ENCODE measurements at regions not wholly inside any gene's neighbourhood (a gene's known extent, or its start where the extent isn't known, plus 50 kb on each side); places are given as distances from the start of the nearest gene placed in this dataset.

DNA sequence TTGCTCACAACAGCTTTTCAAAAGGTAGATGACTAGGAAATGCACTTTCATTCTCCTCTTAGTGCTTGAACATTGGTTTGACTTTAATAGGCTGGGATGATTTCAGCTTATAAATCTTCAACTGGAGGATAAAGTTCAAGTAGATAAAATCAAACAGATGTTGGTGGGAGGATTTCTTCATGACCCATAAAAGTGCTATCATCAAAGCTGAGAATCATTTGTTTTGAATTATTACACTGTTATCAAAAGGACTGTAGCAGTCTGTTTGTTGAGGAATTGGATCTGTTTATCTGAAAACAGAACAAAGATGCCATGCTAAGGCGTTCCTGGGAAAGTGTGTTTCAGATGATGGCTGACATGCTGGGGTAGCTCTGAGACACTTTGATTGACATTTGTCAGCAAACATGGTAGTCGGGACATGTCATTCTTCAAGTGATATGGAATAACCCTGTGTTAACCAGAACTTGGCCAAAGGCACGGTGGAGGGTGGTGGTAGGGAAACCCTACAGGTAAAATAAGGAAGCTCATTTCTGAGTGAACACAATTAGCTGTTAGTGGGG is 304.0 kb upstream of the PITX2 start:
- DNase-seq: no peak
- intact Hi-C loops (cut with DNase I): no loop called here
- ATAC-seq: no peak

DNA sequence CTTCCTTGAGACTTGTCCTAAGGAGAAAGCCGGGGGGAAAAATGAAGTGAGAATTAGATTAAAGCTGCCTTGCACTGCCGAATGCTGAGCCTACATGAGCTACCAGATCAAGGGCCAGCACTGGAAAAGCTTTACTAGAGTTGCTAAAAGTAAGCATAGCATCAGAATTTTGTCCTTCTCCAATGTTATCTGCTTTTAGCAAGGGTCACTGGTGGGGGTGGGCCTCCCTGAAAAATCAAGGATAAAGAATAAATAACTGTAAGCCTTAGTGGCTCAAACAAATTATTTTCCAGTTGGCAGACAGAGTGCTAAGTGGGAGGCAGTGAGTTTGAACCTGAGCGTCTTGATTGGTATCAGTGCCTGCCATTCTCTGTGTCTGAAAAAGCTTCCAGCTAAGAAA is 310.5 kb upstream of the PITX2 start:
- ATAC-seq (no peak), DNase-seq (no peak)
- intact Hi-C loops (cut with DNase I): no loop called here

DNA sequence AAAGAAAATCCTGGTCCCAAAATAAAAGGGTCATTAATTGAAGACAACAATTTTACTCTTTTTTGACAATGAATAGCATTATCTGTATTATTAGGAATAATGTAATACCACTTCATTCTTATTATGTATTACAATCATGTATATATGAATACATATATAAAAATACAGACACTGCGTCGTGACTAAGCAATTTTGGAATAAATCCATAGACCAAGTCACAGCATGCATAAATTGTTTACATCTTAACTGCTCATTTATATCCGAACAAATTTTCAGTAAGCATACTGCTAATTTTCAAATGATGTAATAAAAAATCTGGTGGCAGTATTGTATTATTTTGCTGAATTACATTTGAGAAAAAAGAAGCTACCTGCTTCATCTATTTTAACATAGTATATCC is 321.6 kb upstream of the PITX2 start:
- intact Hi-C loops (cut with DNase I): no loop called here
- ATAC-seq (no peak), DNase-seq (no peak)

DNA sequence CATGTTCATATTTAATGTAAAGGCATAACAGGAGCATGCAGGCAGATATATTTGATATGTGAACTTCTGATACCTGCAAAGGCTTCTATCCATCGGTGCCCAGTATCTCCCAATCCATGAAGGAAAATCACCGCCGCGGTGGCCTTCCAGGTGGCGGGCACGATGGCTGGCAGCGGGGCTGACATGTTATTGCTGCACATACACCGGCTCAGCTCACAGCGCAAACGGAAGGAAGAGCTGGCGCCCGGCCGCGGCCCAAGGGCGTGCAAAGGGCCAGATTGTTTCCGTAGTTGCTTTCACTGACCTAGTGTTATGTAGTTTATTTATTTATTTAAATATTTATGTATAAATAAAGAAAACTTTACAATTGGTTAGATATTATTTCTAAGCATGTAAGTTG is 322.7 kb upstream of the PITX2 start:
- intact Hi-C loops (cut with DNase I): no loop called here
- ATAC-seq: no peak

DNA sequence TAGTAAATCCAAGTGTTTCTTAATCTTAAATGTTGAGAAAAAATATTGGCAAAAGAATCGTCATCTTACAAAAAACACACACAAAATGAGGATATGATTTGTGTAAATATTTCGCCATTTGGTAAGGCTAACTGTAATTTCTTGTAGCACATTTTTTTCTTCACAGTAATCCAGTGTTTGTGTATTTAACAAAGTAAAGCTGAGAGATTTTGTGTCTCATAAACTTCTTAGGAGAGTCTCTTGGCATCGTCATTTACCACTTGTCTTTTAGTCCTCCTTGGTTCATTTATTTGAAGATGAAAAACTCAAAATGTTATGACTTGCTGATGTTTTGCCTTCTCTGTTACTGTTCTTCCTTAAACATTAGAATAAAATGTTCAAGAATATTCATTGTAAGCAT is 326.7 kb upstream of the PITX2 start:
- ATAC-seq: no peak
- intact Hi-C loops (cut with DNase I): no loop called here

More for the DNA sequence above, 322.7 kb upstream of the PITX2 start:
- DNase-seq: no peak

DNA sequence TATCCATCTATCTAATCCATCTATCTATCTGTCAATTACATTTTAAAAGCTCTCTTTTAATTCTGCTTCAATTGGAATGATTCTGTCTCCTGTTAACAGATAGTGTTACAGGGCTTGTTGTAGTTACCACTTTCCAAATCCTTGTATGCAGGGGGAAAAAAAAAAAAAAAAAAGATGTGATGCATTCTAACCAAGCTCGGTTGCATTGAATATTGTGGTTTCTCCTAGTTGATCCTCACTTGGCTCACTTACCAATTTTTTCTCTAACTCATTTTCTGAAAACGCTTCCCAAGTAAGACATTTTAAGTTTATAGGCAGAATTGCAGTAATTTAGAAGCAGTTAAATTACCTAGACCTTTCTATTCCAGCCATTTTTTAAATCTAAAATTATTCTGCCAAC is 327.9 kb upstream of the PITX2 start:
- intact Hi-C loops (cut with DNase I): loop anchor here in 1 of 2 donors (10.0 kb wide), 1 partner anchor 316 kb away; no protein-coding TSS in a partner anchor
- DNase-seq (no peak), ATAC-seq (no peak)

More for the DNA sequence above, 326.7 kb upstream of the PITX2 start:
- no peak for DNase-seq

DNA sequence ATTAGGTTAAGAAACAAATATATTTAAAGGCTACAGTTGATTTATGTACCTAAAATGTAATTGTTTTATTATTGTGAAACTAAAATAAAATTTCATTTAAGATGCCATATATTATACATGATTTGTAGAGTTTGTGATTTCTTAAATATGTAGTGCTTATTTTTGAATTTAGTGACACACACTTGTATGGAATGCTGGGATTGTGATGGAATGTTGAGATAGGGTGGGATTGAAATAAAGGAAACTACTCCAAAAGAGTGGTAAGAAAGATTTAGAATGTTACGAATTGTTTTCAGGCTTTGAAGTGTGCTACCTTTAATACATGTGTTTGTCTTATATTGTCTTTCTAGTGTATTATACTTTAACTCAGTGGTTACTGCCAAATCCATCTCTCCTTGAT is 330.3 kb upstream of the PITX2 start:
- DNase-seq (no peak), ATAC-seq (no peak)
- intact Hi-C loops (cut with DNase I): loop anchor here in 1 of 2 donors (10.0 kb wide), 1 partner anchor 318 kb away; no protein-coding TSS in a partner anchor

DNA sequence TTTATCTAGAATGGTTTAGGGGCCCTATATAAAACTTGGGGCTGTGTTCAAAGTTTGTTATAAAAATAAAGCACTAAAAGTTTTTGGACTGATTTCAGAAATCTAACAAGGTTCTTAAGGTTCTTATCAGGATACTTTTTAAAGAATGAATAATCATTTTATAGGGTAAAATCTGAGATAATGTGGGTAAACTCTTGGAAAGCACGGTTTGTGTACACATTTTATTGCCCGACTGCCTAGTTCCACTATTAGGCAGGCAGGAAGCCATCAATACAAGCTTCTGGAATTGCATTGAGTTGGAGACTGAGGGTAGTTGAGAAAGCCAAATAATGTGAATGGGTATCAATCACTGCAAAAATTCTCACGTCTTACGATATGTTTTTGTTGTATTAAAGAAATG is 331.0 kb upstream of the PITX2 start:
- intact Hi-C loops (cut with DNase I): loop anchor here in 1 of 2 donors (10.0 kb wide), 1 partner anchor 319 kb away; no protein-coding TSS in a partner anchor
- no peak for ATAC-seq

DNA sequence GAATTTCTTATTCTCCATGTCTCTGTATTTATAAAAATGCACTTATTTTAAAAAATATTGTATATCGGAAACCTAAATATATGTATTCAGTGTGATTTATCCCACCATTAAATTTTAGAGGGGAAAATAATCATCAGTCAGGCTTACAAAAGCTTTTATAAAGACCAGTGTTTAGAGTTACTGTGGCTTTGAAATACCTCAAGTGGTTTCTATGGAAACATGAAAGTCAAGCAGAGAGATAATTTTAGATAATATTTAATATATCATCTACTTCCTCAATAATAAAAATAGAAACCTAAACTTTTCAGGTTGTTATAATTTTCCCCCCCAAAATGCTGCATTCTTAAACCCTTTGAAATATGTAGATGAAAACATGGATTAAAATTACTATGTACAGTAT is 332.9 kb upstream of the PITX2 start:
- DNase-seq: no peak
- intact Hi-C loops (cut with DNase I): loop anchor here in 1 of 2 donors (10.0 kb wide), 1 partner anchor 321 kb away; no protein-coding TSS in a partner anchor
- ATAC-seq: no peak

More for the DNA sequence above, 331.0 kb upstream of the PITX2 start:
- DNase-seq: no peak

DNA sequence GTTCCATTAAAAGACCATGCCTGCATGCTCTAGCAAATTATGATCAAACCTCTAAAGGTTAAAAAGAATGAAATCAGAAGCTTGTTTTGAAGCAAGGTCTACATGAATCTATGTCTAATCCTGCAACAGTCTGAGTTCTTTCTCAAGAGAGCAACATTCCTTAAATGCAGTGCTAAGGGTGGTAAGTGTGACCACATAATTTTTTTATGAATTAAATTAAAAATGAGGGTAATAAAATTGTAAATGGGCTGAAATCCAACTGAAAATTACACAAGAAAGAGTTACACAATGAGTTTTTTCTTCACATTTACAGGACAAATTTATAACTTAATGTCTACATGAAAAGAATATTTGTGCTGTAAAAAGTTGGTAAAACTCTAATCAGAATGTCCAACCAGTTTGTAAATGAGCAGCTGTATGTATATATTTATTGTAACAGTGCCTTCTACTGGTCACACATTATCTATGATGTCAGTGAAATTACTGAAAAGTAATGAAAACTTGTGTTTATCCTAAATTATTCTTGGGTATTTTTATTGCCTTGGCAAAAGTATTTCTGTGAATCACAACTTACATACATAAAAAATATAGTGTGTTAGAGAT is 336.3 kb upstream of the PITX2 start:
- ATAC-seq (no peak), DNase-seq (no peak)
- intact Hi-C loops (cut with DNase I): loop anchor here (2.0 to 10.0 kb wide), 2 partner anchors 324 to 326 kb away; no protein-coding TSS in a partner anchor

DNA sequence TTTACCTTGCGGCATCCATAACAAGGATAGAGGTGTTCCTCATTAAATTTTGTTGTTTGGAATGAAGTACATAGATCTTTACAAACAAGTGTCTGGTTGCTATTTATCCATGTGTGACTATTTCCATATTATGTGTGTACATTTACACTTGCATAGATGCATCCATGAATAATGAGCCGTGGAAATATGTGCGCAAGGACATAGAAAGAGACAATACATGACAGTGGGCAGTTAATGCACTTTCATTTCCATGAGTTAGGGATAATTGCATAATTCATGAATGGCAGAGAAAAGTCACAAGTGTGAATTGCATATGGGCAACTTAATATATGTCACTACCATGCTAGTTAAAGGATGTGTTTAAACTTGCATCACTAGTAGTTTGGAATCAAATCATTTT is 338.2 kb upstream of the PITX2 start:
- DNase-seq (no peak), ATAC-seq (no peak)
- intact Hi-C loops (cut with DNase I): no loop called here

DNA sequence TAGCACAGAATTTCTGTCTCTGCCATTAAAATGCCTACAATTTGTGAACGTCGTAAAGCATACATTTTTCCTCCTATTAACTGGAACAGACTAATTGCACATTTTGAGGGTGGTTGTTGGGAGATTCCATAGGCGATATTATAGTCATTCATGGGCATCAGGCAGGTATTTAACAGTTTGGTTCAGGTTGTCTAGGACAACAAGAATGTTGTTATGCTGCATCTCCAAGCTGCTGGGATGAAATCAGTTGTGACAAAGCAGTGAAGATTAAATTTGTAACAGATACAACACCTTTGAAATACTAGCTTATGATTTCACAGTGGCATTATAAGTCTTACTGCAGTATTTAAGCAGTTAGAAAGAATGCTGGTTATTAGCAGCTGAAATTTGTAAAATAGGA is 339.7 kb upstream of the PITX2 start:
- no peak for DNase-seq
- intact Hi-C loops (cut with DNase I): no loop called here
- no peak for ATAC-seq

DNA sequence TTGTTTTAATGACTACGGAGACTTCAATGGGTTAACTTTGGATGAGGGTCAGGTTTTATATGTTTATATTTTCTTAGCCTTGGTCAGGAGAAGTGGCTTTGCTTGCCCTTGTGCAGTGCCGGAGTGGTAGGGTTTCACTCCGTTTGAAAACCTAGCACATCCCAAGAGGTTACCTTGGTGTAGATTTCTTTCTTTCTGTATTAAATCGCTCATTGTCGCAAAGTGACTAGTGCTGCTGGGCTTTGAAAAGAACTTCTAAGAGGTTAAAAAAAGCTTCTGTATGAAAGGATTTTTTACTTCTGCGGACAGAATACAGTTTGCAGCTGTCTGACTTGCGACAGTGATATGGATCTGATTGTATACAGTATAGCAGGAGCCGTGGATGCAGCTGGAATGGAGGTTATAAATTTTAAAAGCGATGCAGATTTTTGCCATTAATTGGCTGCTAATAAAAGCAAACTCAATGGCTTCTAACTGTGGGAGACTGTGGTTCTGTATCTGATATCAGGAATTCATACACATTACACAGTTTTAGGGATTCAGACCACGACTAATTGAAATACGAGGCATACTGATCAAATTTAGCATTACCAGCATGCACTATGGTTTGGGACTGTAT is 340.9 kb upstream of the PITX2 start:
- no peak for DNase-seq
- ATAC-seq: no peak
- intact Hi-C loops (cut with DNase I): no loop called here

DNA sequence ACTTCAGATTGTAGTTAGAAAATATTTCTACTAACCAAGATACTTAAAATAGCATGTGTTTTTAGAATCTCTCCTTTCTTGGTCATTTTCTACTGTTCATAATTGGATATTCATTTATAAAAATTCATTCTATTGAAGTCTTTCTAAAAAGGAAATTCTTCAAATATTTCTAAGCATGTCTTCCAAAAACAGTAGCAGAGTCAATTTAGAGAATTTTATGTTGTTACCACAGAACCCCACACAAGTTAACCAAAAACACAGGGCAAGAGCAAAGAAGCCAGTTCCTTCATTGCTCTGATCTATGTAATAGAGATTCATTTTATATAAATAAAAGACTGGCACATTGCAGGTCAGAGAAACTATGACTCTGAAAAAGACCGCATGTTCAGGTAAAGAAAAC is 345.1 kb upstream of the PITX2 start:
- ATAC-seq: no peak
- no peak for DNase-seq
- intact Hi-C loops (cut with DNase I): no loop called here

DNA sequence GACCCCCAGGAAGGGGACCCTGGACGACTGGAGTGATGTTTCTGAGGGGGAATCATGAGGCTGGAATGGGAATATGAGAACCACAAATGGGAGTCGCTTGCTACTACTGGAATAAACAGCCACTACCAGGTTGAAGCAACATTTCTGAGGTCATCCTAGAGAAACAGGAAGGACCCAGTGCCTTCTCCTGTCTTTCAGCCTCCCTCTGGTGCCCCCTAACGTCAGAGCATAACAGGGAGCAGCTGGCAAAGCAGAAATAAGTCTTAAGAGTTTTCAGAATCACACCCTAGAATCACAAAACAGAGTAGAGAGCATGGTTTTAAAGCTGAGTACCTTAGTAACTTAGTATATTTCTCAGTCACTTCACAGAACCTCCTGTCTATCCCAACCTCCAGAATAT is 347.8 kb upstream of the PITX2 start:
- no peak for DNase-seq
- no peak for ATAC-seq
- intact Hi-C loops (cut with DNase I): no loop called here

DNA sequence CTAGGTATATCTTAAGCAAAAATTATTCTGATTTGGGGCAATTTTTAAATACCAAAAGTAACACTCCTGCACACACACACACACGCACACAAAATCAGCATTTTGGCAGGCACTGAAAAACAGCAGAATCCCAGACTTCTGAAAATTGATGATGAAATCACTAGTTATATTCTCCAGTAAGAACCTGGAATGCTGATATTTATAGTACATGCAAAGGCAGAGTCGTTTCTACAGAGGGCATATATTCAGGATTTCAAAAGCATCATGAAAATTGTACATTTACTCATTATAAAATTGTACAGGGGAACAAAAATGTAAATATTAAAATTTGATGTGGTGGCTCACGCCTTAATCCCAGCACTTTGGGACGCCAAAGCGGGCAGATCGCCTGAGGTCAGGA is 352.5 kb upstream of the PITX2 start:
- ATAC-seq (no peak), DNase-seq (no peak)
- intact Hi-C loops (cut with DNase I): no loop called here

DNA sequence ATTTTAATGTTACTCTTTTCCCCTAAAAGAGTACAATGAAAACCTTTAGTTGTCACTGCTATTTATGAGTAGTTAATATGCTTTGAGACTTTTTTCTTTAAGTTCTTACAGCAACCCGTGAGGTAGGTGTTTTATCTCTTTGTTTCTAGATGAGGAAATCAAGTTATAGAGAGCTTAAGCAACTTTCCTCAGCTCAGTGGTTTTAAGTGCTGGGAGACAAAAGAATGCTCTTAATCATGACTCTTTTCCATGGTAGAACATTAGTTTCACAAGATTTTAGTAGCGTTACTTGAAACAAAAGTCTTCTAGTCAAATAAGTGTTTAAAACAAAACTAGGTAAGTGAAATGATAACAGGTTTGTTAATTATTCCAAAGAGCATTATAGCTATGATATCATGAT is 354.7 kb upstream of the PITX2 start:
- DNase-seq: no peak
- ATAC-seq: no peak
- intact Hi-C loops (cut with DNase I): no loop called here

DNA sequence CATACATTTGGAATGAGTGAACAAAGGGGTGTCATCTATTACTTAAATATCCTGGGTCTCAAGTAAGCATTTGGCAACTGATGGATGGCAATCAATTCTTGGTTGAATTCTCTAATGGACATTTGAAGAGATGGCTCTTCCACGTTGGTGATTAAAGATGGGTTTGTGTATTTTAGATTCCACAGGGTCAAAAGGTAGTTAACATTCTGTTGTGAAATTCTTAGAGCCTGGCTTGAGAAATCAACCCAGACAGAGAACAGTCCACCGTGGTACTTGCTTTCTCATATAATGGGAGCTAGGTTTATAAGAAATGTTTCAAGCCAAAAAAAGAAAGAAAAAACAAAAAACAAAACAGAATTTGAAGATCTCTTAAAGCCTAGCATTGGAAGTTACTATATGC is 355.9 kb upstream of the PITX2 start:
- DNase-seq (no peak), ATAC-seq (no peak)
- intact Hi-C loops (cut with DNase I): no loop called here

DNA sequence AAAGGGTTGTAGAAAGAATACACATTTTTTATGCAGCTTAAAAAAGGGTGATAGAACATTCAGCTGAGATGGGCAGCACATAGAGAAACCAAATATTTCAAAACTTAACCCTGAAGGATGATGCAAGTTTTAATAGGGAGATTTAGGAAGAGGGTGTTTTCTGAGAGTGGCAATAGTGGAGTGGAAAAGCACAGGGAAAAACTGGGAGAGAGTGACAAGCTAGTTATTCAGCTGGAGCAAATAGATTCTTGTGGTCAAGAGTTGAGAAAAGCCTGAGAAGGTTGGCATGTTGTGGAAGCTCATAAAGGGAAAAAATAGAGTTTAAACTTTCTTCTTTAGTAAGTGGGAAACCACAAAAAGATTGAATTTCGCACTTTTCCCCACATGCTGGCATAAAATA is 359.6 kb upstream of the PITX2 start:
- no peak for ATAC-seq
- intact Hi-C loops (cut with DNase I): no loop called here
- no peak for DNase-seq

DNA sequence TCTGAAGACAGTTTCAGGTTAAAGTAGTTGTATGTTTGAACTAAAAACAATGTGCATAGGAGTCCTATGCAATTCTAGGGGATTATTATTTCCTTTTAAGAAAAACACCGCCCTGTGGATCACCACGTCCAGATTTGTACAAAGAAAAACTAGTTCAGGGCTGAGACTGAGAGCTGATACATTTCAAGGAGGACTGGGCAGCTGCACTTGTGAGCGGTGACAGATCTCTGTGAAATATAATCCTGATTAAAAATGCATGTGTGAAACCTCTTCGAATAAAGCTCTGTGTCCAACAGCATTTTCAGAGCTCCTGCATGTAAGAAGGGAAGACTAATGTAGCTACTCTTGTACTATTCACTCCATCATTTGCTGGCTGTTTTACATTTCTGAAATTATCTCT is 365.8 kb upstream of the PITX2 start:
- ATAC-seq: no peak
- intact Hi-C loops (cut with DNase I): no loop called here
- no peak for DNase-seq

DNA sequence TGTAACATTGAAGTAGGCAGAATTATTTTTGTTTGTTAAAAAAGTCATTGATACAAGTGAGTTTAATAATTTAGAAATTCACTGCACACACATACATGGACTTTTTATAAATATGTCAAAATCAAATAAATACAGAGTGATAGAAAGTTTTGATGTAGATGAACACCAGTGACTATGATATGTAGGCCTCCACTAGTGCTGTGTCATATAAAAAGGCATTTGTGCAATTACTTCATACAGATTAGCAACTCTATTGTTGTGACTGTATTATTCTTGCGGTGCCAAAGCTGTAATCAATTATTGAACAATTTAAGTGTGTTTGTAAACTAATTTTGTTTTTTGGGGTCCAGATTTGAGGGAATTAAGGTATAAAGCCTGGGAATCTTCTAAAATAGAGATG is 366.2 kb upstream of the PITX2 start:
- ATAC-seq (no peak), DNase-seq (no peak)
- intact Hi-C loops (cut with DNase I): no loop called here

Data from left cardiac atrium (tissue), 4 donors.